GM23338 (cell line): ENCODE measurements at regions not wholly inside any gene's neighbourhood (a gene's known extent, or its start where the extent isn't known, plus 50 kb on each side); places are given as distances from the start of the nearest gene placed in this dataset.

Source experiments
- ATAC-seq: fragments of 200-7000 bp; cut with Tn5 transposase; 3 replicates; pipeline ENCODE4 v1.9.1; 2020
- DNase-seq: peaks from one replicate; pipeline ENCODE4 v3.0.0-alpha.2; 2015; ENCODE audit warnings: low spot score
- H2AFZ ChIP-seq: fragments of 200-600 bp; sonication (generic); 2 replicates; pipeline ENCODE4 v1.8.0; 2016; ENCODE audit warnings: antibody characterized with exemption, mild to moderate bottlenecking, moderate library complexity
- H3F3A ChIP-seq: fragments of 200-600 bp; sonication (generic); replicated peaks from 2 replicates; pipeline ENCODE4 v1.8.0; 2017; ENCODE audit warnings: antibody characterized with exemption, mixed run types, low read depth
- H3K27ac ChIP-seq: fragments of 200-600 bp; sonication (generic); 2 replicates; pipeline ENCODE4 v1.6.1; 2016; ENCODE audit warnings: low read depth
- H3K27me3 ChIP-seq: fragments of 200-600 bp; sonication (generic); 2 replicates; pipeline ENCODE4 v1.8.0; 2016; ENCODE audit warnings: mild to moderate bottlenecking, mixed run types, moderate library complexity; ENCODE audit not compliant: insufficient read depth
- H3K36me3 ChIP-seq: fragments of 200-600 bp; sonication (generic); 2 replicates; pipeline ENCODE4 v1.8.0; 2016; ENCODE audit warnings: mild to moderate bottlenecking; ENCODE audit not compliant: insufficient read depth
- H3K4me1 ChIP-seq: fragments of 200-600 bp; sonication (generic); 2 replicates; pipeline ENCODE4 v1.8.0; 2016; ENCODE audit warnings: mild to moderate bottlenecking, moderate library complexity; ENCODE audit not compliant: insufficient read depth
- H3K4me2 ChIP-seq: fragments of 200-600 bp; sonication (generic); 2 replicates; pipeline ENCODE4 v1.7.1; 2017; ENCODE audit warnings: mixed run types
- H3K4me3 ChIP-seq: fragments of 200-600 bp; sonication (generic); 2 replicates; pipeline ENCODE4 v1.6.1; 2016; ENCODE audit warnings: mixed run types
- H3K79me2 ChIP-seq: fragments of 200-600 bp; sonication (generic); replicated peaks from 2 replicates; pipeline ENCODE4 v1.8.0; 2017; ENCODE audit warnings: mild to moderate bottlenecking; ENCODE audit not compliant: insufficient read depth
- H3K9me2 ChIP-seq: fragments of 200-600 bp; sonication (generic); 2 replicates; pipeline ENCODE4 v1.8.0; 2017; ENCODE audit not compliant: insufficient read depth
- H4K20me1 ChIP-seq: fragments of 200-600 bp; sonication (generic); replicated peaks from 2 replicates; pipeline ENCODE4 v1.8.0; 2017; ENCODE audit warnings: mild to moderate bottlenecking; ENCODE audit not compliant: insufficient read depth
- H3K27ac Mint-ChIP-seq: 2 replicates; pipeline ENCODE4 v1.8.0; 2020; ENCODE audit warnings: inconsistent platforms, mild to moderate bottlenecking, moderate library complexity, mixed read lengths
- H3K27me3 Mint-ChIP-seq: 3 replicates; pipeline ENCODE4 v1.8.0; 2022; ENCODE audit warnings: low read depth, mild to moderate bottlenecking, moderate library complexity, mixed read lengths, inconsistent platforms; ENCODE audit not compliant: insufficient read depth, poor library complexity
- H3K36me3 Mint-ChIP-seq: 3 replicates; pipeline ENCODE4 v1.8.0; 2021; ENCODE audit warnings: low read depth, mild to moderate bottlenecking, inconsistent platforms, moderate library complexity, mixed read lengths
- H3K4me1 Mint-ChIP-seq: 3 replicates; pipeline ENCODE4 v1.8.0; 2020; ENCODE audit warnings: mild to moderate bottlenecking, inconsistent platforms, mixed read lengths
- H3K4me3 Mint-ChIP-seq: 3 replicates; pipeline ENCODE4 v1.8.0; 2021; ENCODE audit warnings: moderate library complexity, mild to moderate bottlenecking, inconsistent platforms, mixed read lengths
- H3K9me3 Mint-ChIP-seq: 3 replicates; pipeline ENCODE4 v1.8.0; 2020; ENCODE audit warnings: moderate library complexity, mild to moderate bottlenecking, inconsistent platforms, mixed read lengths
- CREB1 ChIP-seq: fragments of 250-450 bp; sonication (Bioruptor Pico); IDR thresholded peaks from 2 replicates; pipeline ENCODE4 v1.5.0; 2020; ENCODE audit warnings: low read depth, mild to moderate bottlenecking, moderate library complexity
- ETS1 ChIP-seq: IDR thresholded peaks from 2 replicates; pipeline ENCODE4 v1.6.1; 2016; ENCODE audit warnings: antibody characterized with exemption
- EZH2 ChIP-seq: fragments of 200-600 bp; sonication (generic); IDR thresholded peaks from one replicate; pipeline ENCODE4 v1.8.0; 2017; ENCODE audit warnings: antibody characterized with exemption, mild to moderate bottlenecking, low read depth; ENCODE audit not compliant: unreplicated experiment
- POLR2AphosphoS5 ChIP-seq: IDR thresholded peaks from 2 replicates; pipeline ENCODE4 v1.6.1; 2016; ENCODE audit warnings: antibody characterized with exemption, low read depth
- STAT1 ChIP-seq: IDR thresholded peaks from one replicate; pipeline ENCODE4 v1.6.1; 2016; ENCODE audit warnings: antibody characterized with exemption; ENCODE audit not compliant: unreplicated experiment
- ZNF331 ChIP-seq: fragments of 250-450 bp; sonication (Bioruptor Pico); IDR thresholded peaks from 2 replicates; pipeline ENCODE4 v1.5.0; 2020; ENCODE audit warnings: low read depth, mild to moderate bottlenecking, moderate library complexity
- TF ChIP-seq, protein P1 (sequence below), 2 experiments: fragments of 200-600 bp in 1 of 2; sonication (generic) in 1 of 2; conservative IDR thresholded peaks; 2 replicates each; pipeline versions ENCODE4 v1.5.1 to v1.6.1; 2016 to 2017; ENCODE audit warnings: antibody characterized with exemption in 2 of 2, low read depth in 2 of 2, mild to moderate bottlenecking in 2 of 2, moderate library complexity in 1 of 2

GRCh38 chr12:58067610-58068387, 126.4 kb downstream of the ATP23 start:
- Histone ChIP-seq H3K79me2 (no peaks in the 10 kb centered on the region), H3K27ac (no peak overlapping the region), H3F3A (no peaks in the 10 kb centered on the region), H3K4me3 (no peak overlapping the region), H3K36me3 (no peaks in the 10 kb centered on the region), H3K9me2 (peaks cover 15% of the 10 kb centered on the region), H3K4me1 (peaks cover 6% of the 10 kb centered on the region; the same call in 1 of the 2 replicates), H3K27me3 (no peaks in the 10 kb centered on the region), H4K20me1 (no peaks in the 10 kb centered on the region), H3K4me2 (no peak overlapping the region), H2AFZ (no peak overlapping the region)
- Mint-ChIP-seq H3K27me3 (no peaks in the 10 kb centered on the region), H3K4me3 (no peak overlapping the region), H3K4me1 (peaks cover 5% of the 10 kb centered on the region; the same call in 2 of the 3 replicates), H3K27ac (no peak overlapping the region), H3K9me3 (no peaks in the 10 kb centered on the region), H3K36me3 (no peaks in the 10 kb centered on the region)
- DNase-seq (no peak), ATAC-seq (no peak)
- no peak for TF ChIP-seq ETS1
- no peak for TF ChIP-seq POLR2AphosphoS5
- TF ChIP-seq STAT1, result no peak
- TF ChIP-seq, protein P1, sequence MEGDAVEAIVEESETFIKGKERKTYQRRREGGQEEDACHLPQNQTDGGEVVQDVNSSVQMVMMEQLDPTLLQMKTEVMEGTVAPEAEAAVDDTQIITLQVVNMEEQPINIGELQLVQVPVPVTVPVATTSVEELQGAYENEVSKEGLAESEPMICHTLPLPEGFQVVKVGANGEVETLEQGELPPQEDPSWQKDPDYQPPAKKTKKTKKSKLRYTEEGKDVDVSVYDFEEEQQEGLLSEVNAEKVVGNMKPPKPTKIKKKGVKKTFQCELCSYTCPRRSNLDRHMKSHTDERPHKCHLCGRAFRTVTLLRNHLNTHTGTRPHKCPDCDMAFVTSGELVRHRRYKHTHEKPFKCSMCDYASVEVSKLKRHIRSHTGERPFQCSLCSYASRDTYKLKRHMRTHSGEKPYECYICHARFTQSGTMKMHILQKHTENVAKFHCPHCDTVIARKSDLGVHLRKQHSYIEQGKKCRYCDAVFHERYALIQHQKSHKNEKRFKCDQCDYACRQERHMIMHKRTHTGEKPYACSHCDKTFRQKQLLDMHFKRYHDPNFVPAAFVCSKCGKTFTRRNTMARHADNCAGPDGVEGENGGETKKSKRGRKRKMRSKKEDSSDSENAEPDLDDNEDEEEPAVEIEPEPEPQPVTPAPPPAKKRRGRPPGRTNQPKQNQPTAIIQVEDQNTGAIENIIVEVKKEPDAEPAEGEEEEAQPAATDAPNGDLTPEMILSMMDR (conservative IDR thresholded peaks at IDR 0.05; ENCODE audit: low read depth in 2 of 2), result no peak
- no peak for TF ChIP-seq ZNF331 (CRISPR knock-in tag)

- Histone ChIP-seq H3K4me2 (no peak overlapping the region), H3K4me3 (no peak overlapping the region), H3F3A (no peaks in the 10 kb centered on the region), H3K4me1 (peaks cover 6% of the 10 kb centered on the region; the same call in 1 of the 2 replicates), H3K27me3 (no peaks in the 10 kb centered on the region), H4K20me1 (no peaks in the 10 kb centered on the region), H3K27ac (no peak overlapping the region), H2AFZ (no peak overlapping the region), H3K79me2 (no peaks in the 10 kb centered on the region), H3K36me3 (no peaks in the 10 kb centered on the region), H3K9me2 (peaks cover 15% of the 10 kb centered on the region)
- DNase-seq, result no peak
- Mint-ChIP-seq H3K27me3 (no peaks in the 10 kb centered on the region), H3K4me1 (peaks cover 5% of the 10 kb centered on the region; the same call in 2 of the 3 replicates), H3K27ac (no peak overlapping the region), H3K4me3 (no peak overlapping the region), H3K9me3 (no peaks in the 10 kb centered on the region; the same call in 2 of the 3 replicates), H3K36me3 (no peaks in the 10 kb centered on the region)
- no peak for ATAC-seq
- no peak for TF ChIP-seq ETS1
- no peak for TF ChIP-seq CREB1 (CRISPR knock-in tag)
- TF ChIP-seq EZH2, result no peak
- TF ChIP-seq, protein P1 (conservative IDR thresholded peaks at IDR 0.05; ENCODE audit: low read depth in 2 of 2), result no peak
- TF ChIP-seq ZNF331 (CRISPR knock-in tag), result no peak
- TF ChIP-seq STAT1, result no peak
These were observed 127.3 kb downstream of the ATP23 start for GRCh38 chr12:58068706-58069105.
